Endothelial cell of umbilical vein (primary cell): ENCODE measurements at regions not wholly inside any gene's neighbourhood (a gene's known extent, or its start where the extent isn't known, plus 50 kb on each side); places are given as distances from the start of the nearest gene placed in this dataset.

ENCODE experiments used
- CTCF ChIP-seq, 2 donors: IDR thresholded peaks; 1 replicate in 1 of 2; 2 replicates in 1 of 2; pipeline ENCODE4 v1.5.1; 2011; ENCODE audit warnings: low read length in 2 of 2, mild to moderate bottlenecking in 2 of 2, moderate library complexity in 2 of 2, control low read depth in 1 of 2, inconsistent platforms in 1 of 2, low read depth in 1 of 2; ENCODE audit not compliant: insufficient read depth in 1 of 2; ENCODE audit errors: extremely low read depth in 1 of 2
- GATA2 ChIP-seq: IDR thresholded peaks from 2 replicates; pipeline ENCODE4 v1.7.0; 2011; ENCODE audit warnings: low read depth, mild to moderate bottlenecking, moderate library complexity, mixed read lengths, low read length; ENCODE audit not compliant: insufficient read length, insufficient read depth
- POLR2AphosphoS5 ChIP-seq: IDR thresholded peaks from 2 replicates; pipeline ENCODE4 v1.6.1; 2012; ENCODE audit warnings: low read depth, mild to moderate bottlenecking, control low read depth, low read length, moderate library complexity; ENCODE audit not compliant: insufficient read depth

GRCh38 chr1:30307182-30307581, 416.2 kb downstream of the MATN1 start:
- no peak for TF ChIP-seq POLR2AphosphoS5
- TF ChIP-seq CTCF (IDR thresholded peaks at IDR 0.05; ENCODE audit: extremely low read depth in 1 of 2, insufficient read depth in 1 of 2, low read depth in 1 of 2, low read length in 2 of 2): no peak
- TF ChIP-seq GATA2: no peak
